ENCODE measurements at regions not wholly inside any gene's neighbourhood (a gene's known extent, or its start where the extent isn't known, plus 50 kb on each side); places are given as distances from the start of the nearest gene placed in this dataset.

DNA sequence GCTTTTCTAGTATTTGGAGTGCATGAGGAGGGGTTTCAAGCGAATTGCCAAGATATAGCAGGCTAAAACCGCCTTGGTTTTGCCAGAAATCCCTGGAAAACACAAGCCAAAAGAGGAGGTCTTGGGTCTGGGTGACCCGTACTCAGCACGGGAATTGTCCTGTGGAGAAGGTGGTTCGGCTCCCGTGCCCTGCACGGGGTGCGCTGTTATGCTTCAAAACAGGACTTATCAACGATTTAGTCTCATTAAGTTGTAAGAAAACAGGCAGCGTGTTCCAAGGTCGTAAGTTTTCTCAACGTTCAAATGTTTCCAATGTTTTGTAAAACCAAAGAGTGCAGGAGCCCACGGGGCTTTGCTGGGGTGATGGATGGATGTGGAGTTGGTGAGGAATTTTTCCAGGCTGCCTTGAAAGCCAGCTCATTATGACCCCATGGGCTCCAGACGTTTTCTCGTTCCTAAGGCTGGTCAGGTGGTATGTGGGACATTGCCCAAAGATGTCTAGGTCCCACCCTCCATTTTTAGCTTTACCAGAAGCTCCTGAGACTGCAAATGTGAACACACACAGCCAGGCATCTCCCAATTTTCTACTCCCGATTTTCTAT, 75.4 kb upstream of the CLDN14 start:
- Histone ChIP-seq H4K20me1 (ENCODE audit: insufficient read depth) (no peaks in the 10 kb centered on the region), H3K4me1 (ENCODE audit: control insufficient read depth in 1 of 2, insufficient read depth in 2 of 2, low read length in 2 of 2) (no peaks in the 10 kb centered on the region), H3K9me3 (ENCODE audit: control insufficient read depth in 1 of 2, insufficient read depth in 1 of 2, low read depth in 1 of 2, low read length in 2 of 2) (no peaks in the 10 kb centered on the region), H3K36me3 (ENCODE audit: control insufficient read depth in 1 of 2, insufficient read depth in 2 of 2, low read length in 2 of 2) (no peaks in the 10 kb centered on the region), H3K27me3 (ENCODE audit: insufficient read depth, low read length) (peaks cover 5% of the 10 kb centered on the region; the same call in 1 of the 2 replicates), H3K9me2 (ENCODE audit: insufficient read depth) (no peaks in the 10 kb centered on the region), H3K79me2 (ENCODE audit: insufficient read depth, low read length) (no peaks in the 10 kb centered on the region), H3K27ac (ENCODE audit: low read depth, low read length) (no peak overlapping the region), H3K4me2 (ENCODE audit: low read length) (no peak overlapping the region), H3K4me3 (replicated peaks in 1 of 2; ENCODE audit: low read depth in 1 of 2, low read length in 2 of 2) (no peak overlapping the region), H2AFZ (ENCODE audit: low read depth, low read length, poor library complexity, severe bottlenecking) (no peak overlapping the region), H3K9ac (ENCODE audit: low read length) (no peak overlapping the region)
- ChIA-PET CTCF (no interaction called here), RAD21 (ENCODE audit: low non-redundant PET in 1 of 2, low total read pairs in 2 of 2, uncharacterized antibody in 2 of 2, unreplicated experiment in 2 of 2) (no interaction called here), POLR2A (no interaction called here)
- intact Hi-C loops (cut with micrococcal nuclease) = no loop called here
- BruUV-seq (replicated peaks) = no TSS peak
- no peak for TF ChIP-seq MAX (IDR thresholded peaks at IDR 0.05)
- ATAC-seq (no peak), DNase-seq (ENCODE audit: low read depth, low spot score) (no peak)

DNA sequence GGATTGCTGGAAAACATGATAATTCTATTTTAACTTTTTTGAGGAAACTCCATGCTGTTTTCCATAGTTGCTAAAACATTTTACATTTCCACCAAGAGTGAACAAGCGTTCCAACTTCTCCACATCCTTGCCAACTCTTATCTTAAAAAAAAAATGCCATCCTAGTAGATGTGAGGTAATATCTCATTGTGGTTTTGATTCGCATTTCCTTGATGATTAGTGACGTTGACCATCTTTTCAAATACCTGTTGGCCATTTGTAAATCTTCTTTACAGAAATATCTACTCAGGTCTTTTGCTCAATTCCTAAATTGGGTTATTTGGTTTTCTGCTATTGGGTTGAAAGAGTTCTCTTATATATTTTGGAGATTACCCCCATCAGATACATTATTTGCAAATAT, 77.4 kb upstream of the CLDN14 start:
- DNase-seq (ENCODE audit: low read depth, low spot score) (no peak), ATAC-seq (no peak)
- H3K4me1 ChIP-seq (ENCODE audit: control insufficient read depth in 1 of 2, insufficient read depth in 2 of 2, low read length in 2 of 2) = no peaks in the 10 kb centered on the region
- no peak overlapping the region for H3K4me3 ChIP-seq (replicated peaks in 1 of 2; ENCODE audit: low read depth in 1 of 2, low read length in 2 of 2)
- no peaks in the 10 kb centered on the region for H4K20me1 ChIP-seq (ENCODE audit: insufficient read depth)
- ChIA-PET POLR2A (no interaction called here), RAD21 (ENCODE audit: low non-redundant PET in 1 of 2, low total read pairs in 2 of 2, uncharacterized antibody in 2 of 2, unreplicated experiment in 2 of 2) (no interaction called here), CTCF (no interaction called here)
- H3K9me3 ChIP-seq (ENCODE audit: control insufficient read depth in 1 of 2, insufficient read depth in 1 of 2, low read depth in 1 of 2, low read length in 2 of 2) = no peaks in the 10 kb centered on the region
- no peak for TF ChIP-seq REST (IDR thresholded peaks at IDR 0.05; ENCODE audit: low read depth)
- TF ChIP-seq MAX (IDR thresholded peaks at IDR 0.05) = no peak
- no peak for TF ChIP-seq EZH2phosphoT487 (IDR thresholded peaks at IDR 0.05; ENCODE audit: borderline replicate concordance)
- no peak for TF ChIP-seq SP1 (IDR thresholded peaks at IDR 0.05; ENCODE audit: low read depth)
- TF ChIP-seq JUND (IDR thresholded peaks at IDR 0.05) = no peak
- TF ChIP-seq CBX3 (IDR thresholded peaks at IDR 0.05; ENCODE audit: low read depth) = no peak
- no peak for TF ChIP-seq POLR2AphosphoS5 (IDR thresholded peaks at IDR 0.05; ENCODE audit: low read depth, low read length)
- H3K4me2 ChIP-seq (ENCODE audit: low read length) = no peak overlapping the region
- no peak overlapping the region for H2AFZ ChIP-seq (ENCODE audit: low read depth, low read length, poor library complexity, severe bottlenecking)
- peaks cover 15% of the 10 kb centered on the region for H3K27me3 ChIP-seq (ENCODE audit: insufficient read depth, low read length)
- no peaks in the 10 kb centered on the region for H3K79me2 ChIP-seq (ENCODE audit: insufficient read depth, low read length)
- intact Hi-C loops (cut with micrococcal nuclease) = no loop called here
- no peaks in the 10 kb centered on the region for H3K36me3 ChIP-seq (ENCODE audit: control insufficient read depth in 1 of 2, insufficient read depth in 2 of 2, low read length in 2 of 2)
- H3K9me2 ChIP-seq (ENCODE audit: insufficient read depth) = no peaks in the 10 kb centered on the region
- H3K27ac ChIP-seq (ENCODE audit: low read depth, low read length) = no peak overlapping the region
- no peak overlapping the region for H3K9ac ChIP-seq (ENCODE audit: low read length)
- BruUV-seq (replicated peaks) = no TSS peak
